Mammary epithelial cell (primary cell): ENCODE measurements at regions not wholly inside any gene's neighbourhood (a gene's known extent, or its start where the extent isn't known, plus 50 kb on each side); places are given as distances from the start of the nearest gene placed in this dataset.

ENCODE experiments used
- EZH2 ChIP-seq: IDR thresholded peaks from 2 replicates; pipeline ENCODE4 v1.6.1; 2012; ENCODE audit warnings: low read length, inconsistent platforms, borderline replicate concordance
- TF ChIP-seq, protein P1 (sequence below), 2 donors: IDR thresholded peaks in 1 of 2; conservative IDR thresholded peaks in 1 of 2; 2 replicates each; pipeline ENCODE4 v1.5.1; 2011 to 2012; ENCODE audit warnings: inconsistent platforms in 2 of 2, low read length in 2 of 2, mild to moderate bottlenecking in 2 of 2, control low read depth in 1 of 2, low read depth in 1 of 2; ENCODE audit not compliant: insufficient read depth in 1 of 2; ENCODE audit errors: extremely low read depth in 1 of 2

DNA sequence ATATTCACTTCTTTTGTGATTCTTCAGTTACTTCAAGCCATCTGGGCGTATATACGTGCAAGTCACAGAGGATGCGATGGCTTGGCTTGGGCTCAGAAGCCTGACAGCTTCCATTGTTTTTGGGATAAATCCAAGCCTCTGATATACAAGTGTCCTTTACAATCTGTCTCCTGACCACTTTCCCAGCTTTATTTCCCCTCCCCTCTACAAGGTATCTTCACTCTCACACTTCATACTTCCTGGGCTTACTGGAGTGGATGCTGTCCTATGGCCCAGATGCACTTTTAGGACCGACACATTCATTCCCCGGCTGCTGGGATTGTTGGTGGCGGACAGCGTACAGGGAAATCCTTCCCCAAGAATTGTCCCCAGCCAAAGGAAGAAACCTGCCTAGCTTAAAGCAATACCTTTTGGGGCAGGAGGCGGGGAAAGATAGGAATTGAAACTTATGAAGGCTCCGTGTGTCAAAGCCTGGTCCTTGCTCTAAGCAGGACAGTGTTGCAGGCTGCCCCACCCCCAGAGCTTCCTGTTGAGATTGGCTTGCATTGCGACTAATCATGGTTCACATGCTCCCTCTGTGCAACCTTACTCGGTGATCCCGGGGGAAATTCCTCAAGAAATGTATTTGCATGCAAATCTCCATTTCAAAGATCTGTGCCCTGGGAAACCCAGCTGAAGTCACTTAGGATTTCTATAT lies 802.9 kb upstream of the ID2 start:
- TF ChIP-seq, protein P1, sequence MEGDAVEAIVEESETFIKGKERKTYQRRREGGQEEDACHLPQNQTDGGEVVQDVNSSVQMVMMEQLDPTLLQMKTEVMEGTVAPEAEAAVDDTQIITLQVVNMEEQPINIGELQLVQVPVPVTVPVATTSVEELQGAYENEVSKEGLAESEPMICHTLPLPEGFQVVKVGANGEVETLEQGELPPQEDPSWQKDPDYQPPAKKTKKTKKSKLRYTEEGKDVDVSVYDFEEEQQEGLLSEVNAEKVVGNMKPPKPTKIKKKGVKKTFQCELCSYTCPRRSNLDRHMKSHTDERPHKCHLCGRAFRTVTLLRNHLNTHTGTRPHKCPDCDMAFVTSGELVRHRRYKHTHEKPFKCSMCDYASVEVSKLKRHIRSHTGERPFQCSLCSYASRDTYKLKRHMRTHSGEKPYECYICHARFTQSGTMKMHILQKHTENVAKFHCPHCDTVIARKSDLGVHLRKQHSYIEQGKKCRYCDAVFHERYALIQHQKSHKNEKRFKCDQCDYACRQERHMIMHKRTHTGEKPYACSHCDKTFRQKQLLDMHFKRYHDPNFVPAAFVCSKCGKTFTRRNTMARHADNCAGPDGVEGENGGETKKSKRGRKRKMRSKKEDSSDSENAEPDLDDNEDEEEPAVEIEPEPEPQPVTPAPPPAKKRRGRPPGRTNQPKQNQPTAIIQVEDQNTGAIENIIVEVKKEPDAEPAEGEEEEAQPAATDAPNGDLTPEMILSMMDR (conservative IDR thresholded peaks at IDR 0.05 in 1 of 2, IDR thresholded peaks at IDR 0.05 in 1 of 2; ENCODE audit: extremely low read depth in 1 of 2, insufficient read depth in 1 of 2, low read depth in 1 of 2, low read length in 2 of 2) = no peak
- TF ChIP-seq EZH2 = no peak
